PFSK-1 (cell line): ENCODE measurements at regions not wholly inside any gene's neighbourhood (a gene's known extent, or its start where the extent isn't known, plus 50 kb on each side); places are given as distances from the start of the nearest gene placed in this dataset.

Source experiments
- FOXP2 ChIP-seq: optimal IDR thresholded peaks from 2 replicates; pipeline ENCODE3; 2011; ENCODE audit warnings: borderline replicate concordance, control low read depth, inconsistent platforms; ENCODE audit not compliant: insufficient read depth; ENCODE audit errors: extremely low read length, extremely low read depth
- POLR2AphosphoS5 ChIP-seq: IDR thresholded peaks from 2 replicates; pipeline ENCODE4 v1.6.1; 2012; ENCODE audit warnings: low read depth, mild to moderate bottlenecking, control low read depth, low read length, moderate library complexity
- REST ChIP-seq, 2 experiments: IDR thresholded peaks; 2 replicates each; pipeline versions ENCODE4 v1.6.1 to v1.8.0; 2011 to 2012; ENCODE audit warnings: low read depth in 2 of 2, low read length in 2 of 2, control low read depth in 1 of 2, inconsistent platforms in 1 of 2, mild to moderate bottlenecking in 1 of 2, moderate library complexity in 1 of 2; ENCODE audit not compliant: insufficient read depth in 1 of 2
- SIN3A ChIP-seq: IDR thresholded peaks from 2 replicates; pipeline ENCODE4 v1.6.1; 2012; ENCODE audit warnings: mild to moderate bottlenecking, low read length, moderate library complexity, borderline replicate concordance; ENCODE audit not compliant: insufficient read depth
- TAF1 ChIP-seq: IDR thresholded peaks from 2 replicates; pipeline ENCODE4 v1.6.1; 2012; ENCODE audit warnings: low read length, control low read depth, borderline replicate concordance; ENCODE audit not compliant: insufficient read depth

- TF ChIP-seq TAF1 (no peak), SIN3A (no peak), POLR2AphosphoS5 (no peak), FOXP2 (no peak), REST (IDR thresholded peaks at IDR 0.05; ENCODE audit: insufficient read depth in 1 of 2, low read depth in 2 of 2, low read length in 2 of 2) (no peak)
Measured at GRCh38 chr13:88031980-88032559, 360.9 kb downstream of the SLITRK5 start.

GRCh38 chr13:88042489-88042888 lies 371.3 kb downstream of the SLITRK5 start:
- TF ChIP-seq TAF1 (no peak), POLR2AphosphoS5 (no peak), REST (IDR thresholded peaks at IDR 0.05; ENCODE audit: insufficient read depth in 1 of 2, low read depth in 2 of 2, low read length in 2 of 2) (no peak), SIN3A (no peak), FOXP2 (no peak)

- TF ChIP-seq POLR2AphosphoS5 (no peak), FOXP2 (no peak), SIN3A (no peak), REST (IDR thresholded peaks at IDR 0.05; ENCODE audit: insufficient read depth in 1 of 2, low read depth in 2 of 2, low read length in 2 of 2) (no peak), TAF1 (no peak)
Measured at GRCh38 chr13:88051746-88052482, 380.7 kb downstream of the SLITRK5 start.

GRCh38 chr13:88063741-88064140 lies 392.6 kb downstream of the SLITRK5 start:
- TF ChIP-seq POLR2AphosphoS5 (no peak), FOXP2 (no peak), SIN3A (no peak), TAF1 (no peak), REST (IDR thresholded peaks at IDR 0.05; ENCODE audit: insufficient read depth in 1 of 2, low read depth in 2 of 2, low read length in 2 of 2) (no peak)
